Thoracic aorta (tissue), 2 donors: ENCODE measurements at regions not wholly inside any gene's neighbourhood (a gene's known extent, or its start where the extent isn't known, plus 50 kb on each side); places are given as distances from the start of the nearest gene placed in this dataset.

ENCODE experiments used
- ATAC-seq: fragments of 150-250 bp; one replicate; pipeline ENCODE4 v1.8.0; 2017; ENCODE audit warnings: low read depth; ENCODE audit not compliant: insufficient number of reproducible peaks, low FRiP score
- DNase-seq: peaks from one replicate; pipeline ENCODE4 v3.0.0-alpha.2; 2020; ENCODE audit warnings: low spot score
- H3K27ac ChIP-seq, 2 donors: fragments of 200-600 bp; sonication (generic); 1 replicate in 1 of 2; 2 replicates in 1 of 2; pipeline ENCODE4 v1.5.1; 2016; ENCODE audit warnings: mild to moderate bottlenecking in 2 of 2, moderate library complexity in 2 of 2
- H3K27me3 ChIP-seq: fragments of 200-600 bp; sonication (generic); replicated peaks from 2 replicates; pipeline ENCODE4 v1.6.0; 2016; ENCODE audit warnings: mild to moderate bottlenecking; ENCODE audit not compliant: insufficient read depth
- H3K36me3 ChIP-seq: fragments of 200-600 bp; sonication (generic); one replicate; pipeline ENCODE4 v1.5.1; 2016
- H3K4me1 ChIP-seq, 2 donors: fragments of 200-600 bp; sonication (generic); 1 replicate in 1 of 2; 2 replicates in 1 of 2; pipeline versions ENCODE4 v1.5.1 to v1.6.0; 2016; ENCODE audit warnings: low read depth in 2 of 2, mild to moderate bottlenecking in 1 of 2; ENCODE audit not compliant: control insufficient read depth in 1 of 2
- H3K4me3 ChIP-seq: fragments of 200-600 bp; sonication (generic); 2 replicates; pipeline ENCODE4 v1.5.1; 2016; ENCODE audit warnings: mild to moderate bottlenecking
- H3K9me3 ChIP-seq: fragments of 200-600 bp; sonication (generic); 2 replicates; pipeline ENCODE4 v1.5.1; 2016
- CTCF ChIP-seq: fragments of 200-600 bp; sonication (generic); IDR thresholded peaks from one replicate; pipeline ENCODE4 v1.5.1; 2019; ENCODE audit warnings: antibody characterized with exemption

- no peak for DNase-seq
- no peaks in the 10 kb centered on the region for H3K36me3 ChIP-seq
- no peaks in the 10 kb centered on the region for H3K27me3 ChIP-seq
- TF ChIP-seq CTCF, result no peak
- no peak overlapping the region for H3K4me3 ChIP-seq
- H3K27ac ChIP-seq, result no peak overlapping the region
- H3K4me1 ChIP-seq, result no peaks in the 10 kb centered on the region
- H3K9me3 ChIP-seq, result no peaks in the 10 kb centered on the region
- no peak for ATAC-seq
Measured at GRCh38 chr6:1244278-1244677, 67.6 kb upstream of the FOXQ1 start.

- H3K27me3 ChIP-seq, result no peaks in the 10 kb centered on the region
- H3K27ac ChIP-seq, result no peak overlapping the region
- H3K4me1 ChIP-seq, result no peaks in the 10 kb centered on the region
- no peaks in the 10 kb centered on the region for H3K36me3 ChIP-seq
- TF ChIP-seq CTCF, result no peak
- H3K9me3 ChIP-seq, result no peaks in the 10 kb centered on the region
- DNase-seq (no peak), ATAC-seq (no peak)
- H3K4me3 ChIP-seq, result no peak overlapping the region
Measured at GRCh38 chr6:1242446-1242845, 69.5 kb upstream of the FOXQ1 start.

GRCh38 chr6:1242021-1242420, 69.9 kb upstream of the FOXQ1 start:
- ATAC-seq, result no peak
- no peaks in the 10 kb centered on the region for H3K36me3 ChIP-seq
- DNase-seq, result no peak
- H3K27ac ChIP-seq, result no peak overlapping the region
- H3K4me3 ChIP-seq, result no peak overlapping the region
- no peaks in the 10 kb centered on the region for H3K4me1 ChIP-seq
- H3K9me3 ChIP-seq, result no peaks in the 10 kb centered on the region
- TF ChIP-seq CTCF, result no peak
- no peaks in the 10 kb centered on the region for H3K27me3 ChIP-seq

GRCh38 chr6:1240766-1241318, 71.1 kb upstream of the FOXQ1 start:
- TF ChIP-seq CTCF, result no peak
- Histone ChIP-seq H3K27ac (no peak overlapping the region), H3K27me3 (no peaks in the 10 kb centered on the region), H3K9me3 (no peaks in the 10 kb centered on the region), H3K36me3 (no peaks in the 10 kb centered on the region), H3K4me1 (no peaks in the 10 kb centered on the region), H3K4me3 (no peak overlapping the region)
- no peak for ATAC-seq
- no peak for DNase-seq

GRCh38 chr6:1239805-1240204, 72.1 kb upstream of the FOXQ1 start:
- H3K9me3 ChIP-seq, result no peaks in the 10 kb centered on the region
- no peaks in the 10 kb centered on the region for H3K27me3 ChIP-seq
- no peak for TF ChIP-seq CTCF
- no peak overlapping the region for H3K27ac ChIP-seq
- H3K4me3 ChIP-seq, result no peak overlapping the region
- H3K36me3 ChIP-seq, result no peaks in the 10 kb centered on the region
- no peak for DNase-seq
- H3K4me1 ChIP-seq, result no peaks in the 10 kb centered on the region
- ATAC-seq, result no peak
